GM12878 (cell line): ENCODE measurements at regions not wholly inside any gene's neighbourhood (a gene's known extent, or its start where the extent isn't known, plus 50 kb on each side); places are given as distances from the start of the nearest gene placed in this dataset.

Experiments used
- ATAC-seq: fragments of 200-7000 bp; cut with Tn5 transposase; 3 replicates; pipeline ENCODE4 v1.9.1; 2020; ENCODE audit warnings: mild to moderate bottlenecking, moderate library complexity
- BruUV-seq: library from RNA; stranded (reverse); fragments of 400-500 nt; replicated peaks from 2 replicates; lab custom pipeline; 2021; lab: Mats Ljungman, UMichigan
- CTCF ChIA-PET: fragments of 300-600 bp; sonication (Branson Sonifier 250); formaldehyde crosslinking; extraction: SDS; loops from one replicate; lab custom pipeline; 2021; ENCODE audit warnings: inconsistent platforms; lab: Yijun Ruan, JAX
- POLR2A ChIA-PET: fragments of 350-600 bp; formaldehyde crosslinking; extraction: SDS; loops from one replicate; lab custom pipeline; 2021; ENCODE audit warnings: inconsistent platforms; lab: Charles Lee
- RAD21 ChIA-PET: fragments of 300-600 bp; sonication (Branson Sonifier 250); formaldehyde crosslinking; loops from one replicate; lab custom pipeline; 2023; ENCODE audit warnings: antibody characterized with exemption; ENCODE audit not compliant: unreplicated experiment; lab: Charles Lee
- SMC1A ChIA-PET: fragments of 300-600 bp; sonication (Branson Sonifier 250); formaldehyde crosslinking; loops from one replicate; lab custom pipeline; 2023; ENCODE audit not compliant: unreplicated experiment, uncharacterized antibody; lab: Charles Lee
- DNase-seq: peaks from one replicate; pipeline ENCODE4 v3.0.0-alpha.2; 2011; ENCODE audit warnings: low read depth, low spot score
- FAIRE-seq: peaks from 3 replicates; lab custom pipeline; 2011; peaks lifted over from hg19 to GRCh38; lab: Jason Lieb, UNC
- H2AFZ ChIP-seq: 2 replicates; pipeline ENCODE4 v1.6.0; 2011; ENCODE audit warnings: low read depth, low read length, control low read depth; ENCODE audit not compliant: control insufficient read depth
- H3K27ac ChIP-seq: 2 replicates; pipeline ENCODE4 v1.5.1; 2011; ENCODE audit warnings: control low read depth; ENCODE audit not compliant: control insufficient read depth, insufficient read depth
- H3K27me3 ChIP-seq, 2 experiments: replicated peaks in 1 of 2; 2 replicates each; pipeline versions ENCODE4 v1.6.0 to v1.6.1; 2011; ENCODE audit warnings: low read length in 1 of 2; ENCODE audit not compliant: control insufficient read depth in 2 of 2, insufficient read depth in 2 of 2
- H3K36me3 ChIP-seq, 2 experiments: 2 replicates each; pipeline ENCODE4 v1.5.1; 2011; ENCODE audit warnings: low read length in 1 of 2; ENCODE audit not compliant: control insufficient read depth in 2 of 2, insufficient read depth in 2 of 2
- H3K4me1 ChIP-seq: 2 replicates; pipeline ENCODE4 v1.6.1; 2011; ENCODE audit warnings: mild to moderate bottlenecking, low read length, moderate library complexity, mixed read lengths; ENCODE audit not compliant: control insufficient read depth, insufficient read depth
- H3K4me2 ChIP-seq: 2 replicates; pipeline ENCODE4 v1.6.0; 2011; ENCODE audit warnings: control low read depth; ENCODE audit not compliant: control insufficient read depth, insufficient read depth
- H3K4me3 ChIP-seq: fragments of 200-600 bp; sonication (generic); 2 replicates; pipeline ENCODE4 v1.5.1; 2016
- H3K79me2 ChIP-seq: 2 replicates; pipeline ENCODE4 v1.6.0; 2011; ENCODE audit warnings: low read length; ENCODE audit not compliant: control insufficient read depth, insufficient read depth
- H3K9ac ChIP-seq: 2 replicates; pipeline ENCODE4 v1.8.0; 2011; ENCODE audit warnings: low read length, control low read depth, mixed read lengths; ENCODE audit not compliant: control insufficient read depth, insufficient read depth
- H3K9me3 ChIP-seq: replicated peaks from 3 replicates; pipeline ENCODE4 v1.5.1; 2011; ENCODE audit warnings: mild to moderate bottlenecking, low read length; ENCODE audit not compliant: control insufficient read depth, insufficient read depth
- H4K20me1 ChIP-seq: 2 replicates; pipeline ENCODE4 v1.6.0; 2011; ENCODE audit not compliant: control insufficient read depth, insufficient read depth
- CHD1 ChIP-seq: IDR thresholded peaks from 2 replicates; pipeline ENCODE4 v1.6.1; 2012; ENCODE audit warnings: low read depth, low read length, improper control_type of control experiment
- DPF2 ChIP-seq: fragments of 450-650 bp; IDR thresholded peaks from 2 replicates; pipeline ENCODE4 v1.6.1; 2017; ENCODE audit warnings: mild to moderate bottlenecking
- EGR1 ChIP-seq, 2 experiments: IDR thresholded peaks; 1 replicate in 1 of 2; 2 replicates in 1 of 2; pipeline ENCODE4 v1.6.1; 2011 to 2012; ENCODE audit warnings: low read depth in 2 of 2, low read length in 2 of 2, borderline replicate concordance in 1 of 2, mild to moderate bottlenecking in 1 of 2, moderate library complexity in 1 of 2
- EP300 ChIP-seq, 2 experiments: fragments of 150-350 bp in 1 of 2; IDR thresholded peaks; 2 replicates each; pipeline ENCODE4 v1.6.1; 2011 to 2012; ENCODE audit warnings: low read depth in 2 of 2, low read length in 2 of 2, borderline replicate concordance in 1 of 2, improper control_type of control experiment in 1 of 2, inconsistent platforms in 1 of 2; ENCODE audit not compliant: control insufficient read depth in 1 of 2
- KDM1A ChIP-seq: fragments of 200-600 bp; sonication (generic); IDR thresholded peaks from 2 replicates; pipeline ENCODE4 v1.6.1; 2016; ENCODE audit warnings: borderline replicate concordance
- PBX3 ChIP-seq: IDR thresholded peaks from 2 replicates; pipeline ENCODE4 v1.6.1; 2011; ENCODE audit warnings: mild to moderate bottlenecking, low read depth, low read length, moderate library complexity; ENCODE audit not compliant: insufficient replicate concordance
- PKNOX1 ChIP-seq: fragments of 450-650 bp; IDR thresholded peaks from 2 replicates; pipeline ENCODE4 v1.6.1; 2016; ENCODE audit warnings: mild to moderate bottlenecking
- POU2F2 ChIP-seq: IDR thresholded peaks from 3 replicates; pipeline ENCODE4 v1.6.1; 2011; ENCODE audit warnings: low read depth, mild to moderate bottlenecking, low read length, borderline replicate concordance
- SMAD5 ChIP-seq: IDR thresholded peaks from 2 replicates; pipeline ENCODE4 v1.6.1; 2016; ENCODE audit warnings: antibody characterized with exemption, low read depth
- SUZ12 ChIP-seq: fragments of 200-600 bp; sonication (generic); IDR thresholded peaks from one replicate; pipeline ENCODE4 v1.6.1; 2018; ENCODE audit warnings: antibody characterized with exemption, mild to moderate bottlenecking; ENCODE audit not compliant: unreplicated experiment
- WGBS: methylation state at CpG from one replicate; pipeline ENCODE4 v1.1.6; 2016; ENCODE audit warnings: low lambda C conversion rate; ENCODE audit not compliant: insufficient replicate concordance, insufficient coverage; ENCODE audit errors: missing lambda C conversion rate; 5-methylcytosine and 5-hydroxymethylcytosine counted together
- in situ Hi-C: fragments of 300-500 bp; cut with MboI; formaldehyde crosslinking; loops from 9 replicates; pipeline ENCODE4 v1.14.3; 2018; ENCODE audit warnings: mixed read lengths
- intact Hi-C: fragments of 100-400 bp; cut with micrococcal nuclease; formaldehyde crosslinking; loops from one replicate; pipeline ENCODE4 v1.14.2; 2022; ENCODE audit not compliant: unreplicated experiment

GRCh38 chr6:40743690-40744446, 156.7 kb upstream of the LRFN2 start:
- TF ChIP-seq KDM1A (no peak), EP300 (IDR thresholded peaks at IDR 0.05; ENCODE audit: borderline replicate concordance in 1 of 2, control insufficient read depth in 1 of 2, low read depth in 2 of 2, low read length in 2 of 2) (no peak), SMAD5 (no peak), DPF2 (no peak), CHD1 (no peak), EGR1 (IDR thresholded peaks at IDR 0.05; ENCODE audit: borderline replicate concordance in 1 of 2, low read depth in 2 of 2, low read length in 2 of 2) (no peak)
- no peaks in the 10 kb centered on the region for H3K79me2 ChIP-seq
- H3K9ac ChIP-seq = no peak overlapping the region
- no TSS peak for BruUV-seq
- H3K9me3 ChIP-seq = no peaks in the 10 kb centered on the region
- H3K4me2 ChIP-seq = no peak overlapping the region
- H3K27ac ChIP-seq = no peak overlapping the region
- intact Hi-C loops (no loop called here), in situ Hi-C loops (no loop called here)
- ChIA-PET RAD21 (no interaction called here), CTCF (no interaction called here), SMC1A (no interaction called here), POLR2A (no interaction called here)
- FAIRE-seq (no peak), ATAC-seq (no peak), DNase-seq (no peak)
- peaks cover 0 to 2% of the 10 kb centered on the region in 2 experiments; a peak in 3 of 4 replicates for H3K27me3 ChIP-seq
- H3K36me3 ChIP-seq = no peaks in the 10 kb centered on the region
- H3K4me3 ChIP-seq = no peak overlapping the region
- no peaks in the 10 kb centered on the region for H4K20me1 ChIP-seq
- 42% methylated on average over 17 of the region's 17 CpGs for WGBS
- H3K4me1 ChIP-seq = no peaks in the 10 kb centered on the region
- H2AFZ ChIP-seq = no peak overlapping the region

DNA sequence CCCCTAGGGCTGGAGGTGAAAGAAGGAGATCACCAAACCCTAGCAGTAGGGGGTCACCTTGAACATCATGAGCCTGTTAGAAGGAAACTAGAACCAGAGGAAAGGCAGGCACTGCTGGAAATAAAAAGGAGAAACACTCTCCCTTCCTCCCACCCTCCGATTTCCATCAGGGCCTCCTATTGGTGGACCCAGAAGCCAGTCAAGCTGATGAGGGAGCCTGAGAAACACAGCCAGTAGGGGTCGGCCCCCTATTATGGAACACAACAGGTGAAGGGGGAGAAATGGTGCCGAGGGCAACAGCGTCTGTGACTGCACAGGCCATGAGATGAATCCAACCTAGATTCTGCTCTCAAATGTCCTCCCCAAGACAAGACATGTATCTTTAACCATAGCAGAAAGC, 156.1 kb upstream of the LRFN2 start:
- SMC1A ChIA-PET = no interaction called here
- intact Hi-C loops = no loop called here
- no peak for TF ChIP-seq POU2F2
- peak; percentile 42 for TF ChIP-seq PKNOX1
- TF ChIP-seq SUZ12 = no peak
- peak; percentile 46 for TF ChIP-seq PBX3
- RAD21 ChIA-PET = no interaction called here
- H3K79me2 ChIP-seq = no peaks in the 10 kb centered on the region
- no peak overlapping the region for H3K4me2 ChIP-seq
- DNase-seq (no peak), ATAC-seq (no peak), FAIRE-seq (no peak)
- H3K4me1 ChIP-seq = no peaks in the 10 kb centered on the region
- H4K20me1 ChIP-seq = no peaks in the 10 kb centered on the region
- no TSS peak for BruUV-seq
- H2AFZ ChIP-seq = no peak overlapping the region
- CTCF ChIA-PET = no interaction called here
- no peak overlapping the region for H3K27ac ChIP-seq
- in situ Hi-C loops = no loop called here
- no peaks in the 10 kb centered on the region; a peak in 3 of 4 replicates for H3K27me3 ChIP-seq
- no peaks in the 10 kb centered on the region for H3K9me3 ChIP-seq
- no peak overlapping the region for H3K9ac ChIP-seq
- no peaks in the 10 kb centered on the region for H3K36me3 ChIP-seq
- 52% methylated on average over 4 of the region's 4 CpGs for WGBS
- no peak overlapping the region for H3K4me3 ChIP-seq
- POLR2A ChIA-PET = no interaction called here
